IMR-90 (cell line): ENCODE measurements at regions not wholly inside any gene's neighbourhood (a gene's known extent, or its start where the extent isn't known, plus 50 kb on each side); places are given as distances from the start of the nearest gene placed in this dataset.

Source experiments
- ATAC-seq: fragments of 200-7000 bp; cut with Tn5 transposase; 2 replicates; pipeline ENCODE4 v1.9.1; 2020; ENCODE audit warnings: low read depth, mild to moderate bottlenecking, moderate library complexity
- BruUV-seq: library from RNA; stranded (reverse); fragments of 400-500 nt; replicated peaks from 2 replicates; lab custom pipeline; 2021; lab: Mats Ljungman, UMichigan
- CTCF ChIA-PET: fragments of 300-600 bp; formaldehyde crosslinking; extraction: SDS; loops from one replicate; lab custom pipeline; 2021; ENCODE audit warnings: antibody characterized with exemption; lab: Yijun Ruan, JAX
- POLR2A ChIA-PET: fragments of 300-600 bp; sonication (Branson Sonifier 250); formaldehyde crosslinking; loops from one replicate; lab custom pipeline; 2022; ENCODE audit warnings: antibody characterized with exemption; ENCODE audit not compliant: unreplicated experiment; lab: Charles Lee
- DNase-seq: peaks from one replicate; pipeline ENCODE4 v3.0.0; 2013
- H2AFZ ChIP-seq: replicated peaks from 2 replicates; pipeline ENCODE3; 2013; ENCODE audit warnings: low read length, mild to moderate bottlenecking; ENCODE audit not compliant: poor library complexity
- H2AK5ac ChIP-seq: 2 replicates; pipeline ENCODE4 v1.6.1; 2013; ENCODE audit warnings: low read depth, low read length, inconsistent platforms
- H2AK9ac ChIP-seq: replicated peaks from 2 replicates; pipeline ENCODE3; 2013; ENCODE audit warnings: mild to moderate bottlenecking, low read depth, low read length, moderate library complexity; ENCODE audit not compliant: poor library complexity
- H2BK120ac ChIP-seq: 2 replicates; pipeline ENCODE4 v1.6.1; 2013; ENCODE audit warnings: low read depth, low read length, inconsistent platforms
- H2BK15ac ChIP-seq: 3 replicates; pipeline ENCODE4 v1.6.1; 2013; ENCODE audit warnings: low read depth, low read length, inconsistent platforms
- H2BK20ac ChIP-seq: 2 replicates; pipeline ENCODE4 v1.6.1; 2013; ENCODE audit warnings: low read depth, mild to moderate bottlenecking, inconsistent platforms, low read length, moderate library complexity
- H2BK5ac ChIP-seq: 2 replicates; pipeline ENCODE4 v1.6.1; 2013; ENCODE audit warnings: mild to moderate bottlenecking, low read depth, low read length, inconsistent platforms; ENCODE audit not compliant: poor library complexity, severe bottlenecking
- H3K14ac ChIP-seq: replicated peaks from 2 replicates; pipeline ENCODE4 v1.6.1; 2013; ENCODE audit warnings: low read depth, low read length, inconsistent platforms
- H3K18ac ChIP-seq: 2 replicates; pipeline ENCODE4 v1.6.1; 2013; ENCODE audit warnings: low read depth, low read length, control low read depth
- H3K23ac ChIP-seq: 2 replicates; pipeline ENCODE4 v1.6.1; 2013; ENCODE audit warnings: low read depth, low read length, inconsistent platforms
- H3K27ac ChIP-seq: 2 replicates; pipeline ENCODE4 v1.5.1; 2013; ENCODE audit warnings: mild to moderate bottlenecking, control low read depth, low read length; ENCODE audit not compliant: insufficient read depth
- H3K27me3 ChIP-seq: 2 replicates; pipeline ENCODE4 v1.6.1; 2013; ENCODE audit warnings: low read length; ENCODE audit not compliant: control insufficient read depth, insufficient read depth
- H3K36me3 ChIP-seq: 2 replicates; pipeline ENCODE4 v1.6.1; 2013; ENCODE audit warnings: low read length, mixed read lengths; ENCODE audit not compliant: control insufficient read depth, insufficient read depth
- H3K4ac ChIP-seq: 2 replicates; pipeline ENCODE4 v1.6.1; 2013; ENCODE audit warnings: low read depth, low read length, inconsistent platforms
- H3K4me1 ChIP-seq: 2 replicates; pipeline ENCODE4 v1.6.1; 2013; ENCODE audit warnings: low read length, mixed read lengths; ENCODE audit not compliant: control insufficient read depth, insufficient read depth
- H3K4me2 ChIP-seq: 2 replicates; pipeline ENCODE4 v1.6.1; 2013; ENCODE audit warnings: low read depth, mild to moderate bottlenecking, control low read depth, low read length, moderate library complexity
- H3K4me3 ChIP-seq: 2 replicates; pipeline ENCODE4 v1.5.1; 2013; ENCODE audit warnings: low read depth, mild to moderate bottlenecking, control low read depth, low read length, moderate library complexity; ENCODE audit not compliant: insufficient read depth
- H3K56ac ChIP-seq: 2 replicates; pipeline ENCODE4 v1.6.1; 2013; ENCODE audit warnings: low read length, inconsistent platforms; ENCODE audit not compliant: insufficient read depth; ENCODE audit errors: extremely low read depth
- H3K79me1 ChIP-seq, 2 experiments: 2 replicates each; pipeline ENCODE4 v1.6.1; 2013; ENCODE audit warnings: low read length in 2 of 2, inconsistent platforms in 1 of 2, low read depth in 1 of 2
- H3K9ac ChIP-seq: 2 replicates; pipeline ENCODE4 v1.6.1; 2013; ENCODE audit warnings: low read depth, low read length, control low read depth
- H3K9me1 ChIP-seq: 2 replicates; pipeline ENCODE4 v1.6.1; 2013; ENCODE audit warnings: low read length, inconsistent platforms; ENCODE audit not compliant: insufficient read depth
- H3K9me3 ChIP-seq: 2 replicates; pipeline ENCODE4 v1.6.1; 2013; ENCODE audit warnings: low read length; ENCODE audit not compliant: control insufficient read depth, insufficient read depth
- H4K20me1 ChIP-seq: 2 replicates; pipeline ENCODE4 v1.6.1; 2013; ENCODE audit warnings: low read length, inconsistent platforms; ENCODE audit not compliant: insufficient read depth
- H4K5ac ChIP-seq: 2 replicates; pipeline ENCODE4 v1.6.1; 2013; ENCODE audit warnings: mild to moderate bottlenecking, low read depth, low read length, control low read depth
- H4K8ac ChIP-seq, 2 experiments: 2 replicates each; pipeline ENCODE4 v1.6.1; 2013; ENCODE audit warnings: low read depth in 2 of 2, low read length in 2 of 2, control low read depth in 1 of 2, inconsistent platforms in 1 of 2
- H4K91ac ChIP-seq: 2 replicates; pipeline ENCODE4 v1.6.1; 2013; ENCODE audit warnings: low read depth, low read length, inconsistent platforms; ENCODE audit not compliant: insufficient read depth
- CTCF ChIP-seq: conservative IDR thresholded peaks from 2 replicates; pipeline ENCODE4 v1.5.1; 2012; ENCODE audit warnings: mild to moderate bottlenecking, low read depth, low read length, improper control_type of control experiment
- SMC3 ChIP-seq: fragments of 150-350 bp; IDR thresholded peaks from 2 replicates; pipeline ENCODE4 v1.6.1; 2016; ENCODE audit warnings: low read depth, mild to moderate bottlenecking, antibody characterized with exemption, low read length, moderate library complexity
- dilution Hi-C: fragments of 300-500 bp; cut with HindIII; formaldehyde crosslinking; loops from one replicate; pipeline ENCODE4 v1.14.3; 2018; ENCODE audit warnings: low sequenced_read_pairs; ENCODE audit not compliant: unreplicated experiment
- in situ Hi-C: fragments of 300-500 bp; cut with MboI; formaldehyde crosslinking; loops from 3 replicates; pipeline ENCODE4 v1.14.3; 2019; ENCODE audit warnings: low sequenced_read_pairs, inconsistent platforms, mixed read lengths
- intact Hi-C: fragments of 100-400 bp; cut with micrococcal nuclease; formaldehyde crosslinking; loops from 2 replicates; pipeline ENCODE4 v1.10.0; 2022
- TF ChIP-seq, protein P1 (sequence below): fragments of 150-350 bp; IDR thresholded peaks from 2 replicates; pipeline ENCODE4 v1.6.1; 2016; ENCODE audit warnings: low read depth, mild to moderate bottlenecking, low read length, moderate library complexity, borderline replicate concordance

DNA sequence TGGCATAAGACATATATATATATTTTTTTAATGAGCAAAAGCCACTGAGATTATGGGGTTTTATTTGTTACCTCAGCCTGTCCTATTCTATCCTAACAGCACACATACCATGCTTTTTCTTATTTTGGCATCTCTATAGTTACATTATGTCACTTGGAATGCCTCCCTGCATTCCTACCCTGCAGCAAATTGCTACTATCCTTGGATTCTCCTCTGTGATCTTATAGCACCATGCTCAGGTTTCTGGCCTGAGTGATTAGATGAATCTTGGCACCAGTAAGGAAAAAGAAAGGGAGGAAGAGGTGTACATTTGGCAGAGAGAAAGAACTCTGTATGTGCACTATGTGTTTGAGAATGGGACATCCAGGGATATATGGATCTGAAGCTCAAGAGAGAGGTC lies 86.3 kb upstream of the PELI1 start:
- Histone ChIP-seq H3K36me3 (no peaks in the 10 kb centered on the region), H3K4me3 (no peak overlapping the region), H2AK9ac (no peak overlapping the region), H2AFZ (no peak overlapping the region), H4K91ac (no peak overlapping the region), H3K18ac (no peak overlapping the region), H2BK120ac (no peak overlapping the region), H2AK5ac (no peak overlapping the region), H2BK5ac (no peak overlapping the region), H3K4ac (no peak overlapping the region), H2BK20ac (no peak overlapping the region), H3K56ac (no peak overlapping the region), H4K8ac (no peak overlapping the region), H3K79me1 (no peaks in the 10 kb centered on the region), H4K5ac (no peak overlapping the region), H3K14ac (no peak overlapping the region), H3K9me1 (no peaks in the 10 kb centered on the region), H2BK15ac (no peak overlapping the region), H4K20me1 (no peaks in the 10 kb centered on the region), H3K27me3 (peaks cover 21% of the 10 kb centered on the region), H3K4me2 (no peak overlapping the region), H3K4me1 (no peaks in the 10 kb centered on the region), H3K23ac (no peak overlapping the region), H3K27ac (no peak overlapping the region), H3K9ac (no peak overlapping the region), H3K9me3 (no peaks in the 10 kb centered on the region)
- BruUV-seq, result no TSS peak
- ATAC-seq (no peak), DNase-seq (no peak)
- CTCF ChIA-PET, result interaction anchor here (0.6 kb wide), 1 partner anchor 1405 kb away, joined by 3 read pairs; no protein-coding TSS in a partner anchor
- POLR2A ChIA-PET, result no interaction called here
- dilution Hi-C loops (no loop called here), intact Hi-C loops (no loop called here), in situ Hi-C loops (no loop called here)
- TF ChIP-seq SMC3 (no peak), CTCF (no peak)
- TF ChIP-seq, protein P1, sequence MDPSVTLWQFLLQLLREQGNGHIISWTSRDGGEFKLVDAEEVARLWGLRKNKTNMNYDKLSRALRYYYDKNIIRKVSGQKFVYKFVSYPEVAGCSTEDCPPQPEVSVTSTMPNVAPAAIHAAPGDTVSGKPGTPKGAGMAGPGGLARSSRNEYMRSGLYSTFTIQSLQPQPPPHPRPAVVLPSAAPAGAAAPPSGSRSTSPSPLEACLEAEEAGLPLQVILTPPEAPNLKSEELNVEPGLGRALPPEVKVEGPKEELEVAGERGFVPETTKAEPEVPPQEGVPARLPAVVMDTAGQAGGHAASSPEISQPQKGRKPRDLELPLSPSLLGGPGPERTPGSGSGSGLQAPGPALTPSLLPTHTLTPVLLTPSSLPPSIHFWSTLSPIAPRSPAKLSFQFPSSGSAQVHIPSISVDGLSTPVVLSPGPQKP, result no peak
